ENCODE measurements at regions not wholly inside any gene's neighbourhood (a gene's known extent, or its start where the extent isn't known, plus 50 kb on each side); places are given as distances from the start of the nearest gene placed in this dataset.

- ATAC-seq (no peak), DNase-seq (no peak)
- intact Hi-C loops (cut with DNase I): no loop called here
- Histone ChIP-seq H3K27me3 (ENCODE audit: insufficient read depth in 3 of 3, low read length in 2 of 3) (no peaks in the 10 kb centered on the region), H3K27ac (no peak overlapping the region), H3K4me1 (no peaks in the 10 kb centered on the region), H3K4me3 (no peak overlapping the region), H3K36me3 (ENCODE audit: insufficient read depth in 1 of 2, low read depth in 1 of 2) (no peaks in the 10 kb centered on the region), H3K9me3 (no peaks in the 10 kb centered on the region)
- TF ChIP-seq, protein P1, sequence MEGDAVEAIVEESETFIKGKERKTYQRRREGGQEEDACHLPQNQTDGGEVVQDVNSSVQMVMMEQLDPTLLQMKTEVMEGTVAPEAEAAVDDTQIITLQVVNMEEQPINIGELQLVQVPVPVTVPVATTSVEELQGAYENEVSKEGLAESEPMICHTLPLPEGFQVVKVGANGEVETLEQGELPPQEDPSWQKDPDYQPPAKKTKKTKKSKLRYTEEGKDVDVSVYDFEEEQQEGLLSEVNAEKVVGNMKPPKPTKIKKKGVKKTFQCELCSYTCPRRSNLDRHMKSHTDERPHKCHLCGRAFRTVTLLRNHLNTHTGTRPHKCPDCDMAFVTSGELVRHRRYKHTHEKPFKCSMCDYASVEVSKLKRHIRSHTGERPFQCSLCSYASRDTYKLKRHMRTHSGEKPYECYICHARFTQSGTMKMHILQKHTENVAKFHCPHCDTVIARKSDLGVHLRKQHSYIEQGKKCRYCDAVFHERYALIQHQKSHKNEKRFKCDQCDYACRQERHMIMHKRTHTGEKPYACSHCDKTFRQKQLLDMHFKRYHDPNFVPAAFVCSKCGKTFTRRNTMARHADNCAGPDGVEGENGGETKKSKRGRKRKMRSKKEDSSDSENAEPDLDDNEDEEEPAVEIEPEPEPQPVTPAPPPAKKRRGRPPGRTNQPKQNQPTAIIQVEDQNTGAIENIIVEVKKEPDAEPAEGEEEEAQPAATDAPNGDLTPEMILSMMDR (IDR thresholded peaks at IDR 0.05): no peak
These were observed 271.5 kb upstream of the PDGFD start for GRCh38 chr11:104435494-104435893.

- H3K27me3 ChIP-seq (ENCODE audit: insufficient read depth in 3 of 3, low read length in 2 of 3): no peaks in the 10 kb centered on the region
- intact Hi-C loops (cut with DNase I): no loop called here
- ATAC-seq: no peak
- H3K9me3 ChIP-seq: no peaks in the 10 kb centered on the region
- 89 to 92% (median 91%) methylated on average over 3 of the region's 3 CpGs for WGBS, 3 donors
- DNase-seq: no peak
- TF ChIP-seq, protein P1 (IDR thresholded peaks at IDR 0.05): no peak
- no peaks in the 10 kb centered on the region for H3K36me3 ChIP-seq (ENCODE audit: insufficient read depth in 1 of 2, low read depth in 1 of 2)
- no peaks in the 10 kb centered on the region for H3K4me1 ChIP-seq
- H3K27ac ChIP-seq: no peak overlapping the region
- no peak overlapping the region for H3K4me3 ChIP-seq
These were observed 269.8 kb upstream of the PDGFD start for GRCh38 chr11:104433751-104434150.

DNA sequence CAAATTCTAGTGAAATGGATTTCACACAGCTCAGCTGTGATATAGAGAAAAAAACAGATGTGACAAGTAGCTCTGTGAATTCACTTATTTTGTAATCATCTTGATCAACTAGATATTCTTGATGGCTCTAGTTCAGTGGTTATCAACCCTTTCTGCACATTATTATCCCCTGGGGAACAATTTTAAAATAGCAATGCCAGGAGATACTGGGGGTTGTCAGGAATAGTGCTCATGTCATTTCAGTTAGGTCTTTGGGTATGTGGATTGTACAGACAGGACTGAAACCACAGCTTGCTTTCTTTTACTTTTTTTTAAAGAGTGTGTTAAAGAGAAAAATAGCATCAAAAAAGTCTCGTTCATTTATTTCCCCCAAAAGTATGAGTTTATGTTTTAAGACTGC lies 269.0 kb upstream of the PDGFD start:
- Histone ChIP-seq H3K4me1 (no peaks in the 10 kb centered on the region), H3K4me3 (no peak overlapping the region), H3K27me3 (ENCODE audit: insufficient read depth in 3 of 3, low read length in 2 of 3) (no peaks in the 10 kb centered on the region), H3K36me3 (ENCODE audit: insufficient read depth in 1 of 2, low read depth in 1 of 2) (no peaks in the 10 kb centered on the region), H3K9me3 (no peaks in the 10 kb centered on the region), H3K27ac (no peak overlapping the region)
- ATAC-seq (no peak), DNase-seq (no peak)
- intact Hi-C loops (cut with DNase I): no loop called here
- TF ChIP-seq, protein P1 (IDR thresholded peaks at IDR 0.05): no peak
- 61 to 75% (median 70%) methylated on average over 1 of the region's 1 CpG for WGBS, 3 donors

DNA sequence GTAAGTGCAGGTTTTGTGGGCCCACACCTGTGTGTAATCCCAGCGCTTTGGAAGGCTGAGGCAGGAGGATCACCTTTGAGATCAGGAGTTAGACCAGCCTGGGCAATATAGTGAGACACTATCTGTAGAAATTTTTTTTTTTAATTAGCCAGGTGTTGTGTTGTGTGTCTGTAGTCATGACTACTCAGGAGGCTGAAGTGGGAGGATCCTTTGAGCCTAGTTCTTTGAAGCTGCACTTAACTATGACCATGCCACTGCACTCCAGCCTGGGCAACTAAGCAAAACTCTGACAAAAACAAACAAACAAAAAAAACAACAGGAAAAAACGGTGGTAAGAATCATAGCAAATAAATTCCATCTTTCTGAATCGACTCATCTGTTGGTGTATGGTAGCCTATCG lies 268.6 kb upstream of the PDGFD start:
- H3K4me1 ChIP-seq: no peaks in the 10 kb centered on the region
- no peak for ATAC-seq
- H3K36me3 ChIP-seq (ENCODE audit: insufficient read depth in 1 of 2, low read depth in 1 of 2): no peaks in the 10 kb centered on the region
- H3K9me3 ChIP-seq: no peaks in the 10 kb centered on the region
- TF ChIP-seq, protein P1 (IDR thresholded peaks at IDR 0.05): no peak
- WGBS, 3 donors: 75 to 83% (median 77%) methylated on average over 4 of the region's 4 CpGs
- H3K27ac ChIP-seq: no peak overlapping the region
- no peaks in the 10 kb centered on the region for H3K27me3 ChIP-seq (ENCODE audit: insufficient read depth in 3 of 3, low read length in 2 of 3)
- intact Hi-C loops (cut with DNase I): no loop called here
- H3K4me3 ChIP-seq: no peak overlapping the region
- no peak for DNase-seq

GRCh38 chr11:104422324-104422944 lies 258.5 kb upstream of the PDGFD start:
- DNase-seq: peak in 1 of 2 donors; percentile 40
- TF ChIP-seq, protein P1 (IDR thresholded peaks at IDR 0.05): no peak
- WGBS, 3 donors: 91 to 97% (median 92%) methylated on average over 19 to 23 of the region's 23 CpGs
- no peaks in the 10 kb centered on the region for H3K9me3 ChIP-seq
- no peak for ATAC-seq
- no peaks in the 10 kb centered on the region for H3K4me1 ChIP-seq
- H3K36me3 ChIP-seq (ENCODE audit: insufficient read depth in 1 of 2, low read depth in 1 of 2): no peaks in the 10 kb centered on the region
- intact Hi-C loops (cut with DNase I): no loop called here
- H3K27me3 ChIP-seq (ENCODE audit: insufficient read depth in 3 of 3, low read length in 2 of 3): no peaks in the 10 kb centered on the region
- H3K27ac ChIP-seq: no peak overlapping the region
- H3K4me3 ChIP-seq: no peak overlapping the region
